ENCODE measurements at regions not wholly inside any gene's neighbourhood (a gene's known extent, or its start where the extent isn't known, plus 50 kb on each side); places are given as distances from the start of the nearest gene placed in this dataset.
"Not testable (repeated sequence)": the region's sequence is repeated elsewhere in the genome, so short reads cannot be mapped to it uniquely, and the experiment has no call there.

GRCh38 chr22:48303369-48303725 lies 1524.3 kb downstream of the BRD1 start:
- DNase-seq, result no peak

DNA sequence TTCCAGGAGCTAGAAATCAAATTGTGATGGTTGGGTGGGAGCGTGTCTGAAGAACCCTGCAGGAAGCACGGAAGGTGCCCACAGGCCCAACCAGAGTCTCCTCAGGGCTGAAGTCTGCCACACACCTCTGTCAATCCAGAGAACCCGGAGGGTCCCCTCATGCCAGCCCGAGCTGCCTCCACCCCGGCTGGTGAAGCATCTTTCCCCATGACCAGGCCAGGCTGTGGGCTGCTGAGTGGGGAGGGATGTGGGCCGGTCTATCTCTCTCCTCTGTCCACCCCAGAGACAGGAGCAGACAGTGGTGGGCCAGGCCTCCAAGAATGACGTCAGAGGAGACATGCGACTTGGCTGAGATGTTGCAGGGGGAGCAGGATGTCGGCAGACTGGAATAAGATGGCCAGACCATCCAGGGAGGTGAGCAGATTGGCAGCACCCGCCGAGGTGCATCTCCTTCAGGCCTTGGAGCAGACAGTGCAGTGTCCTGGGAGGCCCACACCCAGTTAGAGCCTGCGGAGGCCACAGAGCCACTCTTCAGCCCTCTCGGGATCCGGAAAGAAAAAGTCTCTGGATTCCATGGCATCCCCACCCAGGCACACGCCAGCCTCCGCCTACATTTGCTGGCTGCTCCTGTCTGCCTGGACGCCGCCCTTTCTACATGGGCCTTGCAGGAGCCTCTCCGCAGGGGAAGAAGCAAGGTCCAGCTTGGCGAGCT lies 1524.9 kb downstream of the BRD1 start:
- no peak for DNase-seq

DNA sequence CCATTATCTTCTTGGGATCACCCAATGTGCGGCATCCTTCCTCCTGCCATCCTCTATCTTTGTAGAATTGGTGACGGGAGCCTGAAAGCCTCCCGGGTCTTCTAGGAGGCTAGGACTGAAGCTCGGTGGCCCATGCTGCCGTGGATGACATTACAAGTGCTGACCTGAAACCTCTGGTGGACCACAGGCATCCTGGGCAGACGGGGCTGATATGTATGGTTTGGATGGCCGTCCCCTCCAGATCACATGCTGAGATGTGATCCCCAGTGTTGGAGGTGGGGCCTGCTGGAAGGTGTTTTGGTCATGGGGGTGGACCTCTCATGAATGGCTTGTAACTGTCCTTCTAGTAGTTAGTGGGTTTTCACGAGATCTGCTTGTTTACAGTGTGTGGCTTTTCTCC lies 1525.8 kb downstream of the BRD1 start:
- no peak for DNase-seq

DNA sequence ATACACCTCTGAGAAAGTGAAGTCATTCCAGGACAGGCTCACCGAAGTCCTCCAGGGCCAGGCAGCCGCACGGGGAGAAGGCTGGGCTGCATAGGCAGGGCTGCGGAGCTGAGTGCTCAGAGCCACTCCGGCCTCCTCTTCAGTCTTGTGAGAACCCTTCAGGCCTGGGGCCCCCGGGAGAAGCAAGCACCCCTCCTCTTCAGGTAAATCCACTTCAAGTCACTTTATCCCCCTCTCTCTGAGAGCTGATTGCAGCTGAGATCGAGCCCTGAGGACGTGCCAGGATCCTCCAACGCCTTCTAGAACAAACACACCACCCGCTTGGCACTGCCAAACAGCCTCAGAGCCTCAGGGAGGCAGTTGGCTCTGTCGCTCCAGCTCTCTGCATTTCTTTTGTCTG lies 1526.3 kb downstream of the BRD1 start:
- DNase-seq, result no peak

- no peak for DNase-seq
Observed at GRCh38 chr22:48300877-48301276, 1526.8 kb downstream of the BRD1 start.

DNA sequence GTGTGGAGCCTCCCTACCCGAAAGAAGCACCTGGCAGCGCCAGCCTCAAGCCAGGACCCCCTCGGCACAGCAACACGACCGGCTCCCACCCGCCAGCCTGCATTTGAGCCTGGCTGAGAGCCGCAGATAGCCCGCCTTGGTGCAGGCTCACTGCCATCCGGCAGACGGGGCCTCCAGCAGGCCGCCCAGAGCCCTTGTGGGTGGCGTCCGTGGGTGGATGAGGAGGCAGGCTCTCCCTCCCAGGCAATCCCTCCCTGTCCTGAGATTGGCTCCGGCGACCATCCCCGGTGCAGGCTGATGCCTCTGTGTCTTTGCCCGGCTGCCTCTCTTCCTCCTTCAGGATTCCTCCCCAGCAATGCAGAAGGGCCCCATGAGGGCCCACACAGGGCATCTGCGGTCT lies 1527.9 kb downstream of the BRD1 start:
- no peak for DNase-seq

DNA sequence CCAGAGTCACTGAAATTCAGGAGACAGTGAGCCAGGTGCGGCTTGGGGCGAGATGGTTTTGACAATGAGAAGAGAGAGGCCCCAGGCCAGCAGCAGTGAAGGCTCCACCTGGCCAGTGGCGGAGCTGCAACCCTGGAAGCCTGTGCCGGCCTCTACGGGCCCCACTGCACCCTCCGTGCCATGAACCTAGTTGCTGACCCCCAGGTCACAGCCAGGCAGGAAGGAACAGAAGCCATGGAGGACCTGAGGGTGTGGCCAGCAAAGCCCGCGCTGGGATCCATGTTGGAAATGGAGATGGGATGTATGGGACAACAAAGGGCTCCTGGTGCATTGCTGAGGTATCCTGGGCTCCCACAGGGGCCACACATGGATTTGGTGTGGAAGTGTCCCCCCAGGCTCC lies 1528.5 kb downstream of the BRD1 start:
- no peak for DNase-seq

GRCh38 chr22:48297296-48297695 lies 1530.4 kb downstream of the BRD1 start:
- DNase-seq, result no peak

GRCh38 chr22:48289954-48290353 lies 1527.5 kb downstream of the TBC1D22A start:
- not testable (repeated sequence) for DNase-seq

- no peak for DNase-seq
Observed at GRCh38 chr22:48288376-48288940, 1526.0 kb downstream of the TBC1D22A start.

DNA sequence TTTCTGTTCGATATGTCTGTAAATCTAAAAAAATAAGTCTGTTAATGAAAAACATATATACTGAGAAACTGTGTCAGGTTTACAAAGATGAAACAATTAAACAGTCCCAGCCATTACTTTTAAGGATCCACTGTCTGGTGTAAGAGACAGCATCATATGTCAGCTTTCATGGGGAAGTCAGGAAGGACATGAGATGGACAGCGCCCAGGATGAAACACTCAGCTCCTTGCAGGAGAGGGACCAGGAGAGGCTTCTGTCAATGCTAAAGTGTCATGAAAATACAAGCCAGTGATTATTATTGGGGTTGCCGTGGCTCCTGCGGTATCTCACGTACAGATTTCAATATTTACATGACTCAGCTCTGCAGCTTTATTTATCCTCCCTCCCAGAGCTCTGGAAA lies 1524.6 kb downstream of the TBC1D22A start:
- no peak for DNase-seq

- DNase-seq, result no peak
Observed at GRCh38 chr22:48284671-48285070, 1522.2 kb downstream of the TBC1D22A start.

GRCh38 chr22:48282804-48283203 lies 1520.4 kb downstream of the TBC1D22A start:
- DNase-seq, result no peak

DNA sequence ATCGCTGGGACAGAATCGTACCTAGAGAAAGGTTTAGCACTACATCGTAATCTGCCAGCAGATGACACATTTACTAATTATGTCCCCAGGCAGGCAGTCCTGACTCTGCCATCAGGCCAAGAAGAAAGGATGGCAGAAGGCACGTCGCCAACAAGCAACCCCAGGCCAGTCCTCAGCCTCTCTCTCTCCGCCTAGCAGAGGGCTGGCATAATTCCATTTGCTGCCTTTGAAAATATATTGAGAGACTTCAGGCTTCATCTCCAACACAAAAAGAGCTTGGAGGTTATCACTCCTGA lies 1517.0 kb downstream of the TBC1D22A start:
- DNase-seq, result no peak

DNA sequence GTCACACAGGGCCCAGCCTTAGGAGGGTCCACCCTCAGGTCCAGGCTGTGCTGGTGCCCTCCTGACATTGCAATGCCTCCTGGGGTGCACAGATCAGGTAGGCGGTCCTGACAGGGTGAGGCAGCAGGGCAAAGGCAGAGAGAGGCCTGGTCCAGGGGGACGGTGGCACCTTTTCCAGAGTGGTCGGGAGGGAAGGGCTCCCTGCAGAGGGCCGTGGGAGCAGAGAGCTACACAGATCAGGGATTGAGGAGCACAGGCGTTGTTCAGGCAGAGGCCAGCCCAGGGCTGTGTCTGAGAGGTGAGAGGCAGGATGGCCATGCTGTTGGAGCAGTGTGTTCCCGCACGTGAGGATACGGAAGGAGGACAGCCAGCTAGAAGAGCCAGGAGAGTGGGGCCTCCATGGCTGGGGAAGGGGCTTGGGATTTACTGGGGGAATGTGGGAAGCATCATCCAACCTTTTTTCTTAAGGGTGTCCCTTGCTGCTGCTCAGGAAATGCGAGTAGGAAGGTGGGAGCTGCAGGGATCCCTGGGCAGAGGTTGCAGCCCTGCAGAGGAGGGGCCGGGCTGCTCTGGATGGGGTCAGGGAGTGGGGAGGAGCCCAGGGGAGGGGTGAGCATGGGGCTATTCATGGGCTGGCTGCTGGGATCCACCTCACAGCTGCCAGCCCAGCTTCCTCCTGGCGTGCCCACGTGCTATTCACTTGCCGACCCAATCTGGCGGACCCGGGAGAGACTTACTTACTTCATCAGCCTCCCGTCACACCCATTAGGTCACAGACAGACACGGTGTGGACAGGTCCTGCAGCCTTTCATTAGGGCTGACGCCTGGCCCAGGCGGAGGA lies 1516.4 kb downstream of the TBC1D22A start:
- no peak for DNase-seq

- no peak for DNase-seq
Observed at GRCh38 chr22:48277868-48278581, 1515.6 kb downstream of the TBC1D22A start.

GRCh38 chr22:48276994-48277867 lies 1514.8 kb downstream of the TBC1D22A start:
- DNase-seq, result no peak

GRCh38 chr22:48275412-48275811 lies 1513.0 kb downstream of the TBC1D22A start:
- DNase-seq, result no peak

DNA sequence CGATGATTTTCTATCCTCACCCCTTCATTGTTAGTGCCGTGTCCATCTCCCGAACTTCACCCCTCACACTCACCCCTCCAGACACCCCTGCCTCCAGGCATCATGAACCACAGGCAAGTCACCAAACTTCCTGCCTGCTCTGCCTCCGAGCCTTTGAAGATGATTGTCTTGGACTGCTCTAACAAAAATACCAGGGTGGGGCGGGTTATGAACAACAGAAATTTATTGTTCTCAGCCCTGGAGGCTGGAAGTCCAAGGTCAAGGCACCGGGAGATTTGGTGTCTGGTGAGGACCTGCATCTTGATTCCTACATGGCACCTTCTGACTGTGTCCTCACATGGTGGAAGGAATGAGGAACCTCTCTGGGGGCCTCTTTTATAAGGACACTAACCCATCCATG lies 1508.3 kb downstream of the TBC1D22A start:
- DNase-seq, result no peak

- no peak for DNase-seq
Observed at GRCh38 chr22:48268771-48269552, 1506.5 kb downstream of the TBC1D22A start.

DNA sequence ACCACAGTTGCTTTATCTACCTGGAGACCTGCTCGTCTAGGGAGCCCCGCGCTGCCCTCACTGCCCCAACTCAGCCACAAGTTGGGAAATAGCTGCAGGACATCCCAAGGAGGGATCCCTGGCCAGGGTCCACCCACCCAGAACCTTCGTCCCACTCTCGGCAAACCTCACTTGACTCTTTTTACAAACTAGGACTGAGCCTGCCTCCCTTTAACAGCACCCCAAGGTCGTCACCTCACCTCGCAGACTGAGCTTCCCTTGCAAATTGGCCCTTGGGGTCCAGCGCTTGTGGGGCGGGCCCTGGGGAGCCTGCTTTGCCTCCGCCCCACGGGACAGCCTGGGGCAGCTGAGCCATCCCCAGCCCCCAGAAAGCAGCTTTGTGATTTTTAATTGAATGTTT lies 1505.8 kb downstream of the TBC1D22A start:
- no peak for DNase-seq

DNA sequence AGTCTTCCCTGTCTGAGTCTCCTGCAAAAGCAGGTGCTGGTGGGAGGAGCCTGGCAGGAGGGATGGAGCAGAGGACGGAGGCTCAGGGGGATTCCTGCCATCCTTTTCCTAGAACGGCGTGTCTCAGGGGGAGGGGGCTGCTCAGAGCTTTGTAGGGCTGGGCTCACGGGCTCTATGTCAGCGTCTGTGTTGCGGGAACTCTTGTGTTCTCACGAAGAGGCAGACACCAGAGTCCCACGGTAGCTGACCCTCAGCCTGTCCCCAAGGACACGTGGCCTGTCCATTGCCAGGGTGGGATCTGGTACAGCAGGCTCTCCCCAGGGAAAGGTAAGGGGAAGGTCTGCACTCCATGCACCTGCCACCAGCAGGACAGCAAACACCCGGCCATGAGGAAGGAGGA lies 1505.2 kb downstream of the TBC1D22A start:
- DNase-seq, result no peak
